ENCODE measurements at regions not wholly inside any gene's neighbourhood (a gene's known extent, or its start where the extent isn't known, plus 50 kb on each side); places are given as distances from the start of the nearest gene placed in this dataset.
"Not testable (repeated sequence)": the region's sequence is repeated elsewhere in the genome, so short reads cannot be mapped to it uniquely, and the experiment has no call there.

GRCh38 chr7:146057958-146058357 is 58.6 kb upstream of the CNTNAP2 start:
- DNase-seq (no peak), ATAC-seq (no peak)
- peaks cover 0 to 16% (median 7%) of the 10 kb centered on the region in 9 donors for H3K9me3 Mint-ChIP-seq
- no peaks in the 10 kb centered on the region for H3K36me3 Mint-ChIP-seq
- POLR2A ChIA-PET, result no interaction called here
- H3K27ac Mint-ChIP-seq, result no peak overlapping the region
- H3K4me1 Mint-ChIP-seq, result no peaks in the 10 kb centered on the region
- H3K27me3 Mint-ChIP-seq, result no peaks in the 10 kb centered on the region
- no peak overlapping the region for H3K4me3 Mint-ChIP-seq

DNA sequence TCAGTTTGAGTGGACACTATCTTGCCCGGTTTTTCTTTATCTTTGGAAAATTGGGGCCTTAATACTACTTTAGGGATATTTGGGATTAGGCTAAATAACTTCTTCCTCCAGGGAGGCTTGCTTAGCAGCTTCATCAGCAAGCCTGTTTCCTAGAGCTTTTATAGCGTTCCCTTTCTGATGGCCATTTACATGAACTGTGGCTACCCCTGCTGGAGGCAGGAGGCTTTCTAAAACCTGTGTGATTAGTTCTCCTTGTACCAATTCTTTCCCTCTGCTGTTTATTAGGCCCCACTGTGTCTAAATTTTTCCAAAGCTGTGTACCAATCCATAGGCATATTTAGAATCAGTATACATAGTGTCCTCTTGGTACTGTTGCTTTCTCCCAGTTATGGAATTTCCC is 61.7 kb upstream of the CNTNAP2 start:
- H3K9me3 Mint-ChIP-seq, result peaks cover 0 to 16% (median 8%) of the 10 kb centered on the region in 9 donors
- ATAC-seq, result no peak
- H3K27ac Mint-ChIP-seq, result no peak overlapping the region
- H3K36me3 Mint-ChIP-seq, result no peaks in the 10 kb centered on the region
- DNase-seq, result no peak
- no peaks in the 10 kb centered on the region for H3K27me3 Mint-ChIP-seq
- no peaks in the 10 kb centered on the region for H3K4me1 Mint-ChIP-seq
- no peak overlapping the region for H3K4me3 Mint-ChIP-seq
- POLR2A ChIA-PET, result no interaction called here

DNA sequence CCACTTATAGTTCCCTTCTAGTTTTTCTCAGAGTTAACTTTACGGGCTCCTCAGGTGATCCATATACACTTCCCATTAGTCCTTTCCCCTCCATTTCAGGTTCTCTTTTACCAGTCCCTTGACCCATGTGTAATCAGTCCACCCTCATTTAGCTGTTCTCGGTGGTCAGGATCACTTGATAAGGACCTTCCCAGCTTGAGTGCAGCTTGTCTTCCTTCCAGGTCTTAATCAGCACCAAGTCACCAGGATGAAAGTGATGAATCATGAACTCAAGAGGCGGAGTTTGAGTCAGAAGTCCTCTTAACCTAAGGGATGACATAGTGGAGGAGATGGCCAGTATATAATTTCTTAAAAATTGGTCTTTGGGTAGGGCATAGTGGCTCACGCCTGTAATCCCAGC is 63.1 kb upstream of the CNTNAP2 start:
- ATAC-seq, result no peak
- Mint-ChIP-seq H3K27me3 (no peaks in the 10 kb centered on the region), H3K9me3 (peaks cover 0 to 16% (median 8%) of the 10 kb centered on the region in 9 donors), H3K36me3 (no peaks in the 10 kb centered on the region), H3K27ac (no peak overlapping the region), H3K4me3 (no peak overlapping the region), H3K4me1 (no peaks in the 10 kb centered on the region)
- POLR2A ChIA-PET, result no interaction called here
- DNase-seq, result no peak

DNA sequence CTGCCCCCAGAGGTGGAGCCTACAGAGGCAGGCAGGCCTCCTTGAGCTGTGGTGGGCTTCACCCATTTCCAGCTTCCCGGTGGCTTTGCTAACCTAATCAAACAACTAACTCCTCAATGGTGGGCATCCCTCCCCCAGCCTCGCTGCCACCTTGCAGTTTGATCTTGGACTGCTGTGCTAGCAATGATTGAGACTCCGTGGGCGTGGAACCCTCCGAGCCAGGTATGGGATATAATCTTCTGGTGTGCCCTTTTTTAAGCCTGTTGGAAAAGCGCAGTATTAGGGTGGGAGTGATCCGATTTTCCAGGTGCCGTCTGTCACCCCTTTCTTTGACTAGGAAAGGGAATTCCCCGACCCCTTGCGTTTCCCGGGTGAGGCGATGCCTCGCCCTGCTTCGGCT is 73.3 kb upstream of the CNTNAP2 start:
- DNase-seq, H3K27me3 Mint-ChIP-seq, H3K4me3 Mint-ChIP-seq, POLR2A ChIA-PET, ATAC-seq, H3K36me3 Mint-ChIP-seq, H3K4me1 Mint-ChIP-seq, H3K27ac Mint-ChIP-seq: not testable (repeated sequence)
- H3K9me3 Mint-ChIP-seq, result peaks cover 0 to 21% (median 7%) of the 10 kb centered on the region in 9 donors

DNA sequence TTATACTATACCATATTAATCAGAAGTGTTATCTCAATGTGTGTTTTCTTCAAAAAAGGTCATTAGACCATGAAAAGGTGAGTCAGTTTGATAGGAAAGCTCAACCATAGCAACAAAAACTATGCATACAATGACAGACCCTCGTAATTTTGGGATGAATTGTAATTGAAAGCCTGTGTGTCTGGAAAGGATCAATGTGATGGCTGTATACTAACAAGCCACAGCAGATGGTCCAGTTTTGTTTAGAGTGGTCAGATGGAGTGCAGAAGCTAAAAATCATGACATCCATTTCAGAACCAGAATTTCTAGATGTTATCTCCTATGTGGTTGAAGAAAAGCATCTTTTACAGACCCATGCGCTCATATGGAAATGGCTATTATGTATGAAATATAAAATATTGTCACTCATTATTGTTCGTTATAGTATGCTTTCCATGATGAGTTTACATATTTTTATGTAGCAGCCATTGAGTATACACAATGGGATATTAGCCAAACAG is 88.3 kb upstream of the CNTNAP2 start:
- Mint-ChIP-seq H3K4me1 (no peaks in the 10 kb centered on the region), H3K27ac (no peak overlapping the region), H3K4me3 (no peak overlapping the region), H3K36me3 (no peaks in the 10 kb centered on the region), H3K27me3 (no peaks in the 10 kb centered on the region), H3K9me3 (peaks cover 0 to 23% (median 9%) of the 10 kb centered on the region in 9 donors)
- POLR2A ChIA-PET, result no interaction called here
- ATAC-seq (no peak), DNase-seq (no peak)

DNA sequence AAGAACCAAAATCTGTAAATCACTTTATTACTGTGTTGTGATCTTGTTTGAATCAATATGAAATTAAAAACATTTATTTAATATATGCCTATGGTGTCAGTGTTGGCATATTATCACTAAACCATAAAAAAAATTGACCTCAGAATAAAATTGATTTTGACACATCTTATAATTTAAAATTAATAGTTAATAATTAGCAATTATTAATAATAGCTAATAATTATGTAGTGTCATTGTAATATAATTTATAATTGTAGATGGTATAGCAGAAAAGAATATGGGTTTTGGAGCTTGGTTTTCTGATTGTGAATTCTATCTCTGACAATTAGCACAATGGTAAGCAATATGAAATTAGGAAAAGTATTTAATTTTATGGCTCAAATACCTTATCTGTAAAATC is 89.4 kb upstream of the CNTNAP2 start:
- Mint-ChIP-seq H3K9me3 (peaks cover 0 to 23% (median 9%) of the 10 kb centered on the region in 9 donors), H3K4me3 (no peak overlapping the region), H3K27me3 (no peaks in the 10 kb centered on the region), H3K4me1 (no peaks in the 10 kb centered on the region), H3K27ac (no peak overlapping the region), H3K36me3 (no peaks in the 10 kb centered on the region)
- ATAC-seq (no peak), DNase-seq (no peak)
- POLR2A ChIA-PET, result no interaction called here

DNA sequence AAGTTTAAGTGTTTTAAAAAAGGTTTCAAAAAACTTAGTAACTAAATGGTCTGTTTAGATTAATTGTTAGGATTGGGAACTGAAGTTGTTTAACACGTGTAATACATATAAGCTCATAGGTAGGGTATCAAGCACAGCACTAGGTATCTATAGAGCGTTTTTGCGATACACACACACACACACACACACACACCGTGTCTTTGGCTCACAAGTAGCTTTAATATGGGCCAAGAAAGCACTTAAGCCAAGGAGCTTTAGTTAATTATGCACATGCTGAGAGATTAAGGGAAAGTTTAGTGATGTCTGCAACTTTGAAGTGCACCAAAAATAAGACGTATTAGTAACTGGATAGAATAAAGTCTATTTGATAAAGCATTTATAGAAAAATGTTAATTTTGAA is 93.8 kb upstream of the CNTNAP2 start:
- no peaks in the 10 kb centered on the region for H3K36me3 Mint-ChIP-seq
- no peak overlapping the region for H3K27ac Mint-ChIP-seq
- H3K4me3 Mint-ChIP-seq, result no peak overlapping the region
- peaks cover 1 to 29% (median 12%) of the 10 kb centered on the region in 9 donors for H3K9me3 Mint-ChIP-seq
- no peaks in the 10 kb centered on the region for H3K27me3 Mint-ChIP-seq
- no peak for DNase-seq
- no peak for ATAC-seq
- no peaks in the 10 kb centered on the region for H3K4me1 Mint-ChIP-seq
- POLR2A ChIA-PET, result no interaction called here

DNA sequence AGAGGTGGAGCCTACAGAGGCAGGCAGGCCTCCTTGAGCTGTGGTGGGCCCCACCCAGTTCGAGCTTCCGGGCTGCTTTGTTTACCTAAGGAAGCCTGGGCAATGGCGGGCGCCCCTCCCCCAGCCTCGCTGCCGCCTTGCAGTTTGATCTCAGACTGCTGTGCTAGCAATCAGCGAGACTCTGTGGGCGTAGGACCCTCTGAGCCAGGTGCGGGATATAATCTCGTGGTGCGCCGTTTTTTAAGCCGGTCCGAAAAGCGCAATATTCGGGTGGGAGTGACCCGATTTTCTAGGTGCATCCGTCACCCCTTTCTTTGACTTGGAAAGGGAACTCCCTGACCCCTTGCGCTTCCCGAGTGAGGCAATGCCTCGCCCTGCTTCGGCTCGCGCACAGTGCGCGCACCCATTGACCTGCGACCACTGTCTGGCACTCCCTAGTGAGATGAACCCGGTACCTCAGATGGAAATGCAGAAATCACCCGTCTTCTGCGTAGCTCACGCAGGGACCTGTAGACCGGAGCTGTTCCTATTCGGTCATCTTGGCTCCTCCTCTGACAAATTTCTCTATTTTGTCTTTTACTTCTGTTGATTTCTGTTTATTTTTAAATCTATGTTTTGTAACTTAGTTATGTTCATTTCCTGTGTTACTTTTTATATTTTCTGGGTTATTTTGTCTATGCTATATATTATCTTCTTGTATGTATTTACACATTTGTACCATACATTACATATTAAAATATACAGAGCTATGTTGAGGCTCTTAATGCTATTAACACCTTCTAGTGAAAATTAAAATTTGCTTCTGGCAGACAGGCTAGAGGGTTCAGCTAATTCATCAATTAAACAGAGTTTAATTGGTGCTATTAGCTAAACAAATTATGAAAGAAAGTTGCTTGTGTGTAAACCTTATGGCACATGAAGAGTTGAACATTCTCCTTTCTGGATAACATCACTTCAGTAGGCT is 97.3 kb upstream of the CNTNAP2 start:
- ATAC-seq, POLR2A ChIA-PET: not testable (repeated sequence)

GRCh38 chr7:146017366-146017765 is 99.2 kb upstream of the CNTNAP2 start:
- DNase-seq, ATAC-seq, H3K36me3 Mint-ChIP-seq, POLR2A ChIA-PET, H3K27ac Mint-ChIP-seq, H3K4me1 Mint-ChIP-seq, H3K9me3 Mint-ChIP-seq, H3K27me3 Mint-ChIP-seq, H3K4me3 Mint-ChIP-seq: not testable (repeated sequence)

More for the DNA sequence above, 97.3 kb upstream of the CNTNAP2 start:
- peaks cover 0 to 12% (median 5%) of the 10 kb centered on the region in 9 donors for H3K9me3 Mint-ChIP-seq
- not testable (repeated sequence) for H3K36me3 Mint-ChIP-seq, DNase-seq, H3K4me1 Mint-ChIP-seq, H3K27ac Mint-ChIP-seq, H3K4me3 Mint-ChIP-seq, H3K27me3 Mint-ChIP-seq

- H3K4me1 Mint-ChIP-seq, ATAC-seq, H3K27ac Mint-ChIP-seq, H3K36me3 Mint-ChIP-seq, DNase-seq, H3K4me3 Mint-ChIP-seq, POLR2A ChIA-PET, H3K27me3 Mint-ChIP-seq, H3K9me3 Mint-ChIP-seq: not testable (repeated sequence)
Observed at GRCh38 chr7:146014154-146014553, 102.4 kb upstream of the CNTNAP2 start.

GRCh38 chr7:146008293-146008692 is 108.3 kb upstream of the CNTNAP2 start:
- Mint-ChIP-seq H3K4me3 (no peak overlapping the region), H3K27ac (no peak overlapping the region), H3K36me3 (no peaks in the 10 kb centered on the region), H3K27me3 (no peaks in the 10 kb centered on the region), H3K9me3 (peaks cover 0 to 14% (median 4%) of the 10 kb centered on the region in 9 donors), H3K4me1 (no peaks in the 10 kb centered on the region)
- DNase-seq, result no peak
- POLR2A ChIA-PET, result no interaction called here
- no peak for ATAC-seq

DNA sequence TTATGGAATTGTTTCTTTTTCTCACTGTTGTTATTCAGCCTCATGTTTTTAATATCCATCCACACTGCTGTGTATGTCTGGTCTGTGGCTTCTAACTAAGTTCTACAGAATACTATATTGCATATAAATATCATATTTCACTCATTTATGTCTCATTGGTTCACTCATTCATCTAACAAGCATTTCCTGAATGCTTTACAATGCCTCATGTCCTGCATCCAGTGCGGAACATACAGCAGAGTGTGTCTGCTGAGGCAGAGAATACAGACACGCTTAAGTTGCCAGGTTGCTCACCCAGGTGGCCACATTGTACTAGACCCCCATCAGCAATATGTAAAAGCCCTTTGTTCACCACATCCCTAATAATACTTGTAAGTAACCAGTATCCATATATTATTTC is 111.8 kb upstream of the CNTNAP2 start:
- POLR2A ChIA-PET, result no interaction called here
- Mint-ChIP-seq H3K9me3 (peaks cover 0 to 14% (median 2%) of the 10 kb centered on the region in 9 donors), H3K27me3 (no peaks in the 10 kb centered on the region), H3K27ac (no peak overlapping the region), H3K4me3 (no peak overlapping the region), H3K36me3 (no peaks in the 10 kb centered on the region), H3K4me1 (no peaks in the 10 kb centered on the region)
- ATAC-seq (no peak), DNase-seq (no peak)

GRCh38 chr7:146002431-146003078 is 114.0 kb upstream of the CNTNAP2 start:
- Mint-ChIP-seq H3K36me3 (no peaks in the 10 kb centered on the region), H3K27ac (no peak overlapping the region), H3K4me3 (no peak overlapping the region)

More at GRCh38 chr7:146002431-146003078, 114.0 kb upstream of the CNTNAP2 start:
- POLR2A ChIA-PET, result no interaction called here
- ATAC-seq (no peak), DNase-seq (no peak)
- no peaks in the 10 kb centered on the region for H3K4me1 Mint-ChIP-seq
- H3K9me3 Mint-ChIP-seq, result peaks cover 0 to 15% (median 2%) of the 10 kb centered on the region in 9 donors
- H3K27me3 Mint-ChIP-seq, result no peaks in the 10 kb centered on the region
